ENCODE measurements at regions not wholly inside any gene's neighbourhood (a gene's known extent, or its start where the extent isn't known, plus 50 kb on each side); places are given as distances from the start of the nearest gene placed in this dataset.

DNA sequence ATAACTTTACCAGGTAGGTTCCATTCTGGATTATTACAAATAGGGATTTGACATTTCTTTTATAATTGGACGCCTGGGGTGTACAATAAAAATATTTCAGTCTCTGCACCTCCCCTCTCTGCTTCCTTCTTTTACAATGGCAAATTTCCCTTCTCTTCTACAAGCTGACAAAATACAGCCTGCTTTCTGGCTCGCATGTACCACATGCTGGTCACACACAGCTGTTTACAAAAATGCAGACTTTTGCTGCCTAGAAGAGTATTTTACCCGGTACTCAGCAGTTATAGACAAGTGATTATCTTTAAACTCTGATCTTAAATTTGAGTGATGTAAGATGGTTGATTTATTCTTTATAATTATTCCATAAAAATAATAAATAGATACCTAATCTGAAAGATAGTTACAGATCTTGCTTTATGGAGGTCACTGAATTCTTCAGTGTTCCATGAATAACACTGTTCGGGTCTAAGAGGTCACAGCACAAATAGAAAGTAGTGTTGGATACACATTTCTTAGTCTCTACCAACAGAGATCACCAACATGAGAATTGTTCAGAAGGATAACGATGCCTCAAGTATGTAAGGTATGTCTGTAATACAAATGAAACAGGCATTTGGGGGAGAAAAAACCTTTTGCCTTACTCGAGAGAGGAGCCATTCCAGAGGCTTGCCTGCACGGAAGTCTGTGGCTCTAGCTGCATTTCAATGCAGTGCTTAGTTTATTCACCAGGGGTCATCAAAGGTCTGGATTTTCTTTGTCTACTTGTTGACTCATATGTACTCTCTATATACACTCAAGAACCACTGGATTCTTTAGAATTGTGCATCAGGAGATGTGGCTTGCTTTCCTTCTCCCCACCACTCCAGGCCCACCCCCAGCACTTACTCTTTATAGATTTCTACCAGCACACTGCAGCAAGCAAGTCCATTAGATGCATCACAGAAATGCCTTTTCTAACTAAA is 206.6 kb upstream of the RFX3 start:
- Histone ChIP-seq H3K27ac (ENCODE audit: low read depth, low read length, severe bottlenecking) (no peak overlapping the region), H3K4me3 (ENCODE audit: extremely low read depth, insufficient read depth, low read length, poor library complexity, severe bottlenecking) (no peak overlapping the region), H3K9me3 (ENCODE audit: control insufficient read depth, low read length) (no peaks in the 10 kb centered on the region), H3K36me3 (ENCODE audit: control insufficient read depth, insufficient read depth, low read length) (no peaks in the 10 kb centered on the region), H3K4me1 (ENCODE audit: control insufficient read depth, insufficient read depth, low read length, poor library complexity, severe bottlenecking) (no peaks in the 10 kb centered on the region)
- 35 to 50% methylated on average over 3 to 4 of the region's 7 CpGs for WGBS, 2 experiments (ENCODE audit: insufficient coverage in 2 of 2)

GRCh38 chr9:3730511-3730922 is 204.7 kb upstream of the RFX3 start:
- H3K4me1 ChIP-seq (ENCODE audit: control insufficient read depth, insufficient read depth, low read length, poor library complexity, severe bottlenecking): no peaks in the 10 kb centered on the region
- H3K36me3 ChIP-seq (ENCODE audit: control insufficient read depth, insufficient read depth, low read length): no peaks in the 10 kb centered on the region
- no peaks in the 10 kb centered on the region for H3K9me3 ChIP-seq (ENCODE audit: control insufficient read depth, low read length)
- 80% methylated on average over 2 of the region's 2 CpGs; no CpG with 5 or more reads in 1 of the 2 experiments for WGBS, 2 experiments (ENCODE audit: insufficient coverage in 2 of 2)
- H3K4me3 ChIP-seq (ENCODE audit: extremely low read depth, insufficient read depth, low read length, poor library complexity, severe bottlenecking): no peak overlapping the region
- no peak overlapping the region for H3K27ac ChIP-seq (ENCODE audit: low read depth, low read length, severe bottlenecking)

- Histone ChIP-seq H3K4me1 (ENCODE audit: control insufficient read depth, insufficient read depth, low read length, poor library complexity, severe bottlenecking) (no peaks in the 10 kb centered on the region), H3K36me3 (ENCODE audit: control insufficient read depth, insufficient read depth, low read length) (no peaks in the 10 kb centered on the region), H3K9me3 (ENCODE audit: control insufficient read depth, low read length) (no peaks in the 10 kb centered on the region), H3K27ac (ENCODE audit: low read depth, low read length, severe bottlenecking) (no peak overlapping the region), H3K4me3 (ENCODE audit: extremely low read depth, insufficient read depth, low read length, poor library complexity, severe bottlenecking) (no peak overlapping the region)
These were observed 195.3 kb upstream of the RFX3 start for GRCh38 chr9:3721096-3721495.

DNA sequence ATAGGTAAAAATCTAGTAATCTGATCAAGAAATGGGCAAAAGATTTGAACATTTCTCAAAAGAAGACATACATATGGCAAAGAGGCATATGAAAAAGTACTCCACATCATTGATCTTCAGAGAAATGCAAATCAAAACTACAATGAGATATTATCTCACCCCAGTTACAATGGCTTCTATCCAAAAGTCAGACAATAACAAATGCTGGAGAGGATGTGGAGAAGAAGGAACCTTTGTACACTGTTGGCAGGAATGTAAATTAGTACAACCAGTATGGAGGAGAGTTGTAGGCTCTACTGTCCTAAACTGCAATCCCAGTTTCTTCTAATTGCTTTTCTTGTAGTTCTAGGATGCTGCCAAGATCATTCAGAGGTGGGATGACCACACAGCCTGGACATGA is 193.5 kb upstream of the RFX3 start:
- Histone ChIP-seq H3K36me3 (ENCODE audit: control insufficient read depth, insufficient read depth, low read length) (no peaks in the 10 kb centered on the region), H3K4me3 (ENCODE audit: extremely low read depth, insufficient read depth, low read length, poor library complexity, severe bottlenecking) (no peak overlapping the region), H3K27ac (ENCODE audit: low read depth, low read length, severe bottlenecking) (no peak overlapping the region), H3K4me1 (ENCODE audit: control insufficient read depth, insufficient read depth, low read length, poor library complexity, severe bottlenecking) (no peaks in the 10 kb centered on the region), H3K9me3 (ENCODE audit: control insufficient read depth, low read length) (no peaks in the 10 kb centered on the region)

DNA sequence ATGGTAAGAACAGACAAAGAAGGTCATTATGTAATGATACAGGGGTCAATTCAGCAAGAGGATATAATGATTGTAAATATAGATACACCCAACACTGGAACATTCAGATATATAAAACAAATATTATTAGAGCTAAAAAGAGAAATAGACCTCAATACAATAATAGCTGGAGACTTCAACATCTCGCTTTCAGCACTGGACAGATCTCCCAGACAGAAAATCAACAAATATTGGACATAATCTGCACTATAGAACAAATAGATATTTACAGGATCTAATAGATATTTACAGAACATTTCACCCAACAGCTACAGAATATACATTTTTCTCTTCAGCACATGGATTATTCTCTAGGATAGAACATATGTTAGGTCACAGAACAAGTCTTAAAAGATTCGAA is 190.6 kb upstream of the RFX3 start:
- Histone ChIP-seq H3K27ac (ENCODE audit: low read depth, low read length, severe bottlenecking) (no peak overlapping the region), H3K9me3 (ENCODE audit: control insufficient read depth, low read length) (no peaks in the 10 kb centered on the region), H3K36me3 (ENCODE audit: control insufficient read depth, insufficient read depth, low read length) (no peaks in the 10 kb centered on the region), H3K4me3 (ENCODE audit: extremely low read depth, insufficient read depth, low read length, poor library complexity, severe bottlenecking) (no peak overlapping the region), H3K4me1 (ENCODE audit: control insufficient read depth, insufficient read depth, low read length, poor library complexity, severe bottlenecking) (no peaks in the 10 kb centered on the region)
- 80 to 100% methylated on average over 1 of the region's 2 CpGs for WGBS, 2 experiments (ENCODE audit: insufficient coverage in 2 of 2)

DNA sequence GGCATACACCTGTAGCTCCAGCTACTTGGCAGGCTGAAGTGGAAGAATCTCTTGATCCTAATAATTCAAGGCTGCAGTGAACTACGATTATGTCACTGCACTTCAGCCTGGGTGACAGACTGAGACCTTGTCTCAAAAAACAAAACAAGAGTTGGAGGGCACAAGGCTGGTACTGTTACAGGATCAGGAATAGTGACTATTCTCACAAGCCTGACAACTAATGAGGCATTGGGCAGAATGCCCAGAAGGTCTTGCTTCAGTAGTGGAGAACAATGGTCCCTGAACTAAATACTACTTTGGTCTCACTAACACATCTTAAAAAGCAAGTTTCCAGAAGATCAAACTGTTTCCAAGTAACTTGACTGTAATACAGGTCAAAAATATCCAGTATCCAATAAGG is 182.9 kb upstream of the RFX3 start:
- Histone ChIP-seq H3K9me3 (ENCODE audit: control insufficient read depth, low read length) (no peaks in the 10 kb centered on the region), H3K4me3 (ENCODE audit: extremely low read depth, insufficient read depth, low read length, poor library complexity, severe bottlenecking) (no peak overlapping the region), H3K4me1 (ENCODE audit: control insufficient read depth, insufficient read depth, low read length, poor library complexity, severe bottlenecking) (no peaks in the 10 kb centered on the region), H3K36me3 (ENCODE audit: control insufficient read depth, insufficient read depth, low read length) (no peaks in the 10 kb centered on the region), H3K27ac (ENCODE audit: low read depth, low read length, severe bottlenecking) (no peak overlapping the region)
- WGBS, 2 experiments (ENCODE audit: insufficient coverage in 2 of 2): 86% methylated on average over 1 of the region's 1 CpG; no CpG with 5 or more reads in 1 of the 2 experiments

GRCh38 chr9:3704890-3705289 is 179.1 kb upstream of the RFX3 start:
- Histone ChIP-seq H3K4me1 (ENCODE audit: control insufficient read depth, insufficient read depth, low read length, poor library complexity, severe bottlenecking) (no peaks in the 10 kb centered on the region), H3K4me3 (ENCODE audit: extremely low read depth, insufficient read depth, low read length, poor library complexity, severe bottlenecking) (no peak overlapping the region), H3K27ac (ENCODE audit: low read depth, low read length, severe bottlenecking) (no peak overlapping the region), H3K9me3 (ENCODE audit: control insufficient read depth, low read length) (no peaks in the 10 kb centered on the region), H3K36me3 (ENCODE audit: control insufficient read depth, insufficient read depth, low read length) (no peaks in the 10 kb centered on the region)
- WGBS, 2 experiments (ENCODE audit: insufficient coverage in 2 of 2): 73 to 89% methylated on average over 2 of the region's 2 CpGs

GRCh38 chr9:3700772-3701171 is 175.0 kb upstream of the RFX3 start:
- no peaks in the 10 kb centered on the region for H3K9me3 ChIP-seq (ENCODE audit: control insufficient read depth, low read length)
- H3K27ac ChIP-seq (ENCODE audit: low read depth, low read length, severe bottlenecking): no peak overlapping the region
- H3K36me3 ChIP-seq (ENCODE audit: control insufficient read depth, insufficient read depth, low read length): no peaks in the 10 kb centered on the region
- WGBS, 2 experiments (ENCODE audit: insufficient coverage in 2 of 2): 83% methylated on average over 1 of the region's 2 CpGs; no CpG with 5 or more reads in 1 of the 2 experiments
- no peak overlapping the region for H3K4me3 ChIP-seq (ENCODE audit: extremely low read depth, insufficient read depth, low read length, poor library complexity, severe bottlenecking)
- no peaks in the 10 kb centered on the region for H3K4me1 ChIP-seq (ENCODE audit: control insufficient read depth, insufficient read depth, low read length, poor library complexity, severe bottlenecking)

GRCh38 chr9:3699883-3700282 is 174.1 kb upstream of the RFX3 start:
- no peak overlapping the region for H3K4me3 ChIP-seq (ENCODE audit: extremely low read depth, insufficient read depth, low read length, poor library complexity, severe bottlenecking)
- H3K4me1 ChIP-seq (ENCODE audit: control insufficient read depth, insufficient read depth, low read length, poor library complexity, severe bottlenecking): no peaks in the 10 kb centered on the region
- H3K9me3 ChIP-seq (ENCODE audit: control insufficient read depth, low read length): no peaks in the 10 kb centered on the region
- H3K36me3 ChIP-seq (ENCODE audit: control insufficient read depth, insufficient read depth, low read length): no peaks in the 10 kb centered on the region
- 93 to 94% methylated on average over 2 to 3 of the region's 3 CpGs for WGBS, 2 experiments (ENCODE audit: insufficient coverage in 2 of 2)
- H3K27ac ChIP-seq (ENCODE audit: low read depth, low read length, severe bottlenecking): no peak overlapping the region

- WGBS, 2 experiments (ENCODE audit: insufficient coverage in 2 of 2): 73 to 85% methylated on average over 2 of the region's 3 CpGs
- no peaks in the 10 kb centered on the region for H3K36me3 ChIP-seq (ENCODE audit: control insufficient read depth, insufficient read depth, low read length)
- no peaks in the 10 kb centered on the region for H3K9me3 ChIP-seq (ENCODE audit: control insufficient read depth, low read length)
- no peaks in the 10 kb centered on the region for H3K4me1 ChIP-seq (ENCODE audit: control insufficient read depth, insufficient read depth, low read length, poor library complexity, severe bottlenecking)
- H3K27ac ChIP-seq (ENCODE audit: low read depth, low read length, severe bottlenecking): no peak overlapping the region
- no peak overlapping the region for H3K4me3 ChIP-seq (ENCODE audit: extremely low read depth, insufficient read depth, low read length, poor library complexity, severe bottlenecking)
These were observed 172.7 kb upstream of the RFX3 start for GRCh38 chr9:3698531-3698930.

- Histone ChIP-seq H3K36me3 (ENCODE audit: control insufficient read depth, insufficient read depth, low read length) (no peaks in the 10 kb centered on the region), H3K4me3 (ENCODE audit: extremely low read depth, insufficient read depth, low read length, poor library complexity, severe bottlenecking) (no peak overlapping the region), H3K27ac (ENCODE audit: low read depth, low read length, severe bottlenecking) (no peak overlapping the region), H3K9me3 (ENCODE audit: control insufficient read depth, low read length) (no peaks in the 10 kb centered on the region), H3K4me1 (ENCODE audit: control insufficient read depth, insufficient read depth, low read length, poor library complexity, severe bottlenecking) (no peaks in the 10 kb centered on the region)
- WGBS, 2 experiments (ENCODE audit: insufficient coverage in 2 of 2): 90 to 91% methylated on average over 3 of the region's 3 CpGs
These were observed 172.3 kb upstream of the RFX3 start for GRCh38 chr9:3698076-3698475.

All from mesodermal cell (in vitro differentiated cells).